ENCODE measurements at regions not wholly inside any gene's neighbourhood (a gene's known extent, or its start where the extent isn't known, plus 50 kb on each side); places are given as distances from the start of the nearest gene placed in this dataset.

GRCh38 chr15:66873856-66874255 lies 171.8 kb downstream of the SMAD6 start:
- no peaks in the 10 kb centered on the region for H3K36me3 ChIP-seq (ENCODE audit: control insufficient read depth, insufficient read depth, low read length)
- no peak overlapping the region for H3K9ac ChIP-seq (ENCODE audit: low read length)
- H3K4me1 ChIP-seq (ENCODE audit: control insufficient read depth, insufficient read depth, low read length), result no peaks in the 10 kb centered on the region
- H3K27me3 ChIP-seq (ENCODE audit: control insufficient read depth, insufficient read depth, low read length), result no peaks in the 10 kb centered on the region
- H3K9me3 ChIP-seq (ENCODE audit: control insufficient read depth, low read length), result no peaks in the 10 kb centered on the region
- no peak overlapping the region for H3K4me3 ChIP-seq (ENCODE audit: low read length)

- Histone ChIP-seq H3K36me3 (ENCODE audit: control insufficient read depth, insufficient read depth, low read length) (no peaks in the 10 kb centered on the region), H3K9me3 (ENCODE audit: control insufficient read depth, low read length) (no peaks in the 10 kb centered on the region), H3K4me3 (ENCODE audit: low read length) (no peak overlapping the region), H3K27me3 (ENCODE audit: control insufficient read depth, insufficient read depth, low read length) (no peaks in the 10 kb centered on the region), H3K4me1 (ENCODE audit: control insufficient read depth, insufficient read depth, low read length) (no peaks in the 10 kb centered on the region), H3K9ac (ENCODE audit: low read length) (no peak overlapping the region)
Observed at GRCh38 chr15:66875588-66876420, 173.8 kb downstream of the SMAD6 start.

DNA sequence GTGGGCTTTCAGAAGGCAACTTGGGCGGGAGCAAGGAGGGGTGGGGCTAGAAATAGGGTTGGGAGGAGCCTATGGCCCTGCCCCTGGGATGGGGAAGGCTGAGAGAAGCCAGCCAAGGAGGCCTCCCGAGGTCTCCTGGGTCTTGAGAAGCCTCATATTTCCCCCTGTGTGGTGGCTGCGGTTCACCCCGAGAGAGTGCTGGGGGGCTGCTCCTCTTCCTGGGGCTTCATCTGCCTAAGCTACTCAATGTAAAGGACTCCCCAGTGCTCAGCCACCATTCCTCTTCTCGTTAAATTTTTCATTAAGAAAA lies 174.3 kb downstream of the SMAD6 start:
- no peaks in the 10 kb centered on the region for H3K4me1 ChIP-seq (ENCODE audit: control insufficient read depth, insufficient read depth, low read length)
- no peaks in the 10 kb centered on the region for H3K9me3 ChIP-seq (ENCODE audit: control insufficient read depth, low read length)
- no peaks in the 10 kb centered on the region for H3K27me3 ChIP-seq (ENCODE audit: control insufficient read depth, insufficient read depth, low read length)

GRCh38 chr15:66876731-66877476 lies 174.9 kb downstream of the SMAD6 start:
- Histone ChIP-seq H3K36me3 (ENCODE audit: control insufficient read depth, insufficient read depth, low read length) (no peaks in the 10 kb centered on the region), H3K4me1 (ENCODE audit: control insufficient read depth, insufficient read depth, low read length) (no peaks in the 10 kb centered on the region), H3K27me3 (ENCODE audit: control insufficient read depth, insufficient read depth, low read length) (no peaks in the 10 kb centered on the region), H3K9ac (ENCODE audit: low read length) (no peak overlapping the region), H3K4me3 (ENCODE audit: low read length) (no peak overlapping the region), H3K9me3 (ENCODE audit: control insufficient read depth, low read length) (no peaks in the 10 kb centered on the region)

More for the DNA sequence above, 174.3 kb downstream of the SMAD6 start:
- Histone ChIP-seq H3K4me3 (ENCODE audit: low read length) (no peak overlapping the region), H3K36me3 (ENCODE audit: control insufficient read depth, insufficient read depth, low read length) (no peaks in the 10 kb centered on the region), H3K9ac (ENCODE audit: low read length) (no peak overlapping the region)

- no peak overlapping the region for H3K9ac ChIP-seq (ENCODE audit: low read length)
- no peaks in the 10 kb centered on the region for H3K9me3 ChIP-seq (ENCODE audit: control insufficient read depth, low read length)
- H3K4me3 ChIP-seq (ENCODE audit: low read length), result no peak overlapping the region
- H3K36me3 ChIP-seq (ENCODE audit: control insufficient read depth, insufficient read depth, low read length), result no peaks in the 10 kb centered on the region
- no peaks in the 10 kb centered on the region for H3K27me3 ChIP-seq (ENCODE audit: control insufficient read depth, insufficient read depth, low read length)
- peaks cover 4% of the 10 kb centered on the region for H3K4me1 ChIP-seq (ENCODE audit: control insufficient read depth, insufficient read depth, low read length)
Observed at GRCh38 chr15:66877477-66878271, 175.6 kb downstream of the SMAD6 start.

DNA sequence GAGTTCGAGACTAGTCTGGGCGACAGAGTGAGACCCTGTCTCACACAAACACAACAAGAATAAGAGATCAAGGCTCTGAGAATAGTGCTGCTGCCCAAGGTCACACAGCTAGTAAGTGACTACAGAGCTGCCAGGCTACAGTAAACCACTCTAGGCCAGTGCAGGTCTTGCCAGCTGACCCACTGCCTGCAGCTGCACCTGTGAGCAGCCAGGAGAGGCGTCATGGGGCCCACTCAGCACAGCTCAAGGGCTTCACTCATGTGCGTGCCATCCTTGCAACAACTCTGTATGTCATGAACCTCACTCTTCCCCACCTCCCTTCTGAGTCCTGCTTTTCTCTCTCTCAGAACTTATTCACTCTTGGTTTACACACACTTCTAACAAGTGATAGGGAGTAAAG lies 176.7 kb downstream of the SMAD6 start:
- Histone ChIP-seq H3K36me3 (ENCODE audit: control insufficient read depth, insufficient read depth, low read length) (no peaks in the 10 kb centered on the region), H3K9ac (ENCODE audit: low read length) (no peak overlapping the region), H3K4me1 (ENCODE audit: control insufficient read depth, insufficient read depth, low read length) (peaks cover 5% of the 10 kb centered on the region), H3K27me3 (ENCODE audit: control insufficient read depth, insufficient read depth, low read length) (no peaks in the 10 kb centered on the region), H3K4me3 (ENCODE audit: low read length) (no peak overlapping the region), H3K9me3 (ENCODE audit: control insufficient read depth, low read length) (no peaks in the 10 kb centered on the region)

DNA sequence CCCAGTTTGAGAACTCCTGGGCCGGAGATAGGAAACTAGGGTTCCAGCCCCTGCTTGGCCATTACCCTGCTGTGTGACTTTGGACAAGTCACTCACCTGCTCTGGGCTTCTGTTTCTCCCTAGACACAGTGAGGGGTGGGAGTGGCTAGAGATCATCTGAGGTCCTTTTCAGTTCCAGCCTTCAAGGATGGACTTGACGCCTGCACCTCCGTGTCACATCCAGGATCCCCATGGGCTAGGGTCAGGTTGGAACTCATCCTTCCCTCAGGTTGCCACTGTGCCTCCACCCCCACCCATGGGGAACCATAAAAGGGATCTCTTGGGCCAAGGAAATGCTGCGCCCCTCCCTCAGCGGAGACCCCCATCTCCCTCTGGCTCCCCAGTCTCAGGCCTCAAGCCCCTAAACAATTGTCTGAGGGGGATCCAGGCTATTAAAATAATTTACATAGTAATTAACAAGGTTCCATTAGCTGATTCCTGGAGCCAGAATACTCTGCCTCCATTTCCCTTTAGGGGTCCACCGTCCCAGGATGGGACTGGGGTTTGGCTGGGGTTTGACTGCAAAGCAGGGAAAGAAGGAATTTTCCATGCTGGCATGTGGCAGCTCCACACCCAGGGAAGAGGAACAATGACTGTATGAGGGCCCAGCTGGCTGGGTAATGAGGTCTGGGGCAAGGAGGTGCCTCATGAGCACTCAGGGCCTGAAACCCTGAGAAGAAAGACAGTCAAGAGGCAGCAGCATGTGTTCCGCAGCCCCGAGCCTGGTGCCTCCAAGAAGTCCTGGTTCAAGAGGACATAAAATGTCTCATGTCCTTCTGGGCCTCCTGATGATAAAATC lies 177.7 kb downstream of the SMAD6 start:
- H3K9ac ChIP-seq (ENCODE audit: low read length), result no peak overlapping the region
- H3K36me3 ChIP-seq (ENCODE audit: control insufficient read depth, insufficient read depth, low read length), result no peaks in the 10 kb centered on the region
- H3K4me3 ChIP-seq (ENCODE audit: low read length), result no peak overlapping the region
- no peaks in the 10 kb centered on the region for H3K27me3 ChIP-seq (ENCODE audit: control insufficient read depth, insufficient read depth, low read length)
- peaks cover 5% of the 10 kb centered on the region for H3K4me1 ChIP-seq (ENCODE audit: control insufficient read depth, insufficient read depth, low read length)
- no peaks in the 10 kb centered on the region for H3K9me3 ChIP-seq (ENCODE audit: control insufficient read depth, low read length)

DNA sequence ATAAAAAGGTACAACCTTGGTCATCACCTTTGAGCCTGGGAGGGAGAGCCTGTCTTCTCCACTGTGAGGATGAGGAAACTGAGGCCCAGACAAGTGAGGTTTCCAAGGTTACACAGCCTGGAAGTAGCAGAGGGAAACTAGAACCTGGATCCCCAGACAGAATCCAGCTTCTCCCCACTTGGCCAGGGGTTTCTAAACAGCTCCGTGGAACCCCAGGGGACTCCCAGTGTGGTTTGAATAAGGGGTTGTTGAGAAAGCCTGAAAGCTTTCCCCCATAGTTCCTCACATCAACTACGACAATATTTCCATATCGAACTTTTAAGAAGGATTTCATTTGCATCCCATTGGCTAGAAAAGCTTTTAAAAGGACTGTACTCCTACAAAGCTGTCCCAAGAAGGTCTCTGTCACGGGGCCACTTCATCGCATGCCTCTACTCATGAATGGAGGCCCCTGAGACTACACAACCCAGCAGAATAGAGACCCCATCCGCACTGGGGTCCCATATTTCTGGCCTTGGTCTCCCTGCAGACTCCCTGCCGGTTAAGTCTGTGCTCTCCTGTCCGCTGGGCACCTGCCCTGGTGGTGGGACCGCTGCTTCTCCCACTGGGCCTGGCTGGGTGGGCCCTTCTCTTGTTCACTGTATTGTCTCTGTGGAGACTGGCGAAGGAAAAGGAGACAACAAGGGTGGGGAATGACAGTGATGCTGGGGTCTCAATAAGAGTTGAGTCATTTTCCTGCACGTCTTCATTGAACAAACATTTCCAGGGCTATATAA lies 178.5 kb downstream of the SMAD6 start:
- H3K27me3 ChIP-seq (ENCODE audit: control insufficient read depth, insufficient read depth, low read length), result no peaks in the 10 kb centered on the region
- H3K4me3 ChIP-seq (ENCODE audit: low read length), result no peak overlapping the region
- no peak overlapping the region for H3K9ac ChIP-seq (ENCODE audit: low read length)
- H3K36me3 ChIP-seq (ENCODE audit: control insufficient read depth, insufficient read depth, low read length), result no peaks in the 10 kb centered on the region
- H3K4me1 ChIP-seq (ENCODE audit: control insufficient read depth, insufficient read depth, low read length), result peaks cover 5% of the 10 kb centered on the region
- H3K9me3 ChIP-seq (ENCODE audit: control insufficient read depth, low read length), result no peaks in the 10 kb centered on the region

- Histone ChIP-seq H3K9me3 (ENCODE audit: control insufficient read depth, low read length) (no peaks in the 10 kb centered on the region), H3K27me3 (ENCODE audit: control insufficient read depth, insufficient read depth, low read length) (no peaks in the 10 kb centered on the region), H3K4me1 (ENCODE audit: control insufficient read depth, insufficient read depth, low read length) (peaks cover 5% of the 10 kb centered on the region), H3K36me3 (ENCODE audit: control insufficient read depth, insufficient read depth, low read length) (no peaks in the 10 kb centered on the region), H3K4me3 (ENCODE audit: low read length) (no peak overlapping the region), H3K9ac (ENCODE audit: low read length) (no peak overlapping the region)
Observed at GRCh38 chr15:66881173-66881905, 179.3 kb downstream of the SMAD6 start.

DNA sequence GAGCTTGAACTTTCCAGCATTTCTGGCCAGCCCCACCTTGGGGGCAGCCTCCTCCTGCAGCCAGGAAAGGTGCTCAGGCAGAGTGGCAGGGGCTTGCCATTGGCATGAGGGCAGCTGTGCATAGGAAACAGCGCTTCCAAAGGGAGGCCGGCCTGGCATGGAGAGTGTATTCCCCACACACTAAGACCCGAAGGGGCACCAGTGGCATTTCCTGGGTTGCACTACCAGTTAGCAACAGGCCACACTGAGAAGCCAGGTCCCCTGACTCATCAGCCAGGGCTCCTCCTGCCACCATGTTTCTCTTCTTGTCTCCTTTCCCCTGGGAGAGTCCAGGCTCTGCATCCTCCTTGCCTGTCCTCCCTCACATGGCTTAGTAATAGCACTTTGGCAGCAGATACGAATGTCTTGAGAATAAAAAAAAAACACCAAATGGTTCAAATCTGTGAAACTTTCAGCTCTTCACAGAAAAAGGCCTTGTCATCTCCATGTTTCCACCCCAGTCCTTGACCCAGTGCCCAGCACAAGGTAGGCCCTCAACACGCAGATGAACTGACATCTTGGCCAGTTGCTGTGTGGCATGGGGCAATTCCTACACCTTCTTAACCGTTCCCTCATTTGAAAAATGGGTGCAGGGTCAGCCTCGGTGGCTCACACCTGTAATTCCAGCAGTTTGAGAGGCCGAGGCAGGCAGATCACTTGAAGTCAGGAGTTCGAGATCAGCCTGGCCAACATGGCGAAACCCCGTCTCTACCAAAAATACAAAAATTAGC lies 180.4 kb downstream of the SMAD6 start:
- Histone ChIP-seq H3K36me3 (ENCODE audit: control insufficient read depth, insufficient read depth, low read length) (no peaks in the 10 kb centered on the region), H3K4me1 (ENCODE audit: control insufficient read depth, insufficient read depth, low read length) (peaks cover 5% of the 10 kb centered on the region), H3K27me3 (ENCODE audit: control insufficient read depth, insufficient read depth, low read length) (no peaks in the 10 kb centered on the region), H3K9me3 (ENCODE audit: control insufficient read depth, low read length) (no peaks in the 10 kb centered on the region), H3K4me3 (ENCODE audit: low read length) (no peak overlapping the region), H3K9ac (ENCODE audit: low read length) (no peak overlapping the region)

All from mucosa of stomach (tissue), 1 donor.